ENCODE measurements at regions not wholly inside any gene's neighbourhood (a gene's known extent, or its start where the extent isn't known, plus 50 kb on each side); places are given as distances from the start of the nearest gene placed in this dataset.

- DNase-seq = no peak
These were observed 391.0 kb upstream of the LINC00305 start for GRCh38 chr18:64539847-64540246.

DNA sequence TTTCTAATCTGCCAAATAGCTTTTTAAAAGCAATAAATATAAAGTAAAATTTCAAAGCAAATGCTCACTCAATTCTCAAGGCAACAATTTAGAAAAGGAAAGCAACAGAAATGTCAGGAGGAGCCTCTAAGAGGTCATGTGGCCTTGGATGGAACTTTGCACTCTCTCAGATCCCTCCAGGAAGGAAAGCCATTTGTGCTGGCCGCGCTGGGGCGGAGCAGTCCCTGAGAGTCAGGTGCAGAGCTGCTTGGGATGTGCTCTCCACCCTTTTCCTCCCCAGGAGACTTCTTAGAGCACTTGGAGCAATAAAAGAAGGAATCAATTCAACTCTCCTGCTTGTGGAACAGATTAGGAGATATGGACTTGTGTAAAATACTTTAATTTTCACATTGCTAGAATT, 379.8 kb upstream of the LINC00305 start:
- no peak for DNase-seq

GRCh38 chr18:64519201-64519600, 370.3 kb upstream of the LINC00305 start:
- no peak for DNase-seq

DNA sequence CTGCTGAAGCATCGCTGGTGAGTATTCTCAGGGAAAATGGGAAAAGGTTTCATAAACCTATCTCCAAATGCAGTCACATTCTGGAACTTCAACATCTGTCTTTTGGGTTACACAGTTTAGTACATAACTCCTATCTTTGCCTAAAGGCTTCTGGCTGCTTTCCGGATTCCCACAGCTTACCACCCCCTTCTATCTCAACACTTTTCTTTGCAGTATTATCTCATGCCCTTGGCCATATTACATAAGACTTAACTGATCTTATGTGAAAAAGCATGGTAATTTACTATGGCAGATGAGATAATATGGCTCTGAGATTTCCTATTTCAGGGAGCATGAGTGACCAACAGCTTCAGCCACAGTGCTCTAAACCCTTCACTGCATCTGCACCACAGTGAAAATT, 369.3 kb upstream of the LINC00305 start:
- DNase-seq = no peak

- DNase-seq = peak; percentile 62
These were observed 364.5 kb upstream of the LINC00305 start for GRCh38 chr18:64513401-64513800.

- no peak for DNase-seq
These were observed 341.3 kb upstream of the LINC00305 start for GRCh38 chr18:64490207-64490606.

DNA sequence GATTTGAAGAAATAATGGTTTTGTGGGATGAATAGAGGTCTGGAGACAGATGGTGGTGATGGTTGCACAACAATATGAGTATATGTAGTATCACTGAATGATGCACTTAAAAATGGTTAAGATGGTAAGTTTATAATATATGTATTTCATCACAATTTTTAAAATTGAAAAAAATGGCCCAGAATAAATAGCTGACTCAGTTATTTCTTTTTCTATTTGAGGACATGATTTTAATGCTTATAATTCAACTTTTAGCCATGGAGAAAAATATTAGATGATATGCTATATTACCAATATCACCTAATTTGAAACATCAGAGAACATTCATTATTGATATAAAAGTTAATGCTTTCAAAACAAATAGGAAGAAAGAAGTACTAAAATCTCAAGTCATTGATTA, 339.8 kb upstream of the LINC00305 start:
- DNase-seq = no peak

DNA sequence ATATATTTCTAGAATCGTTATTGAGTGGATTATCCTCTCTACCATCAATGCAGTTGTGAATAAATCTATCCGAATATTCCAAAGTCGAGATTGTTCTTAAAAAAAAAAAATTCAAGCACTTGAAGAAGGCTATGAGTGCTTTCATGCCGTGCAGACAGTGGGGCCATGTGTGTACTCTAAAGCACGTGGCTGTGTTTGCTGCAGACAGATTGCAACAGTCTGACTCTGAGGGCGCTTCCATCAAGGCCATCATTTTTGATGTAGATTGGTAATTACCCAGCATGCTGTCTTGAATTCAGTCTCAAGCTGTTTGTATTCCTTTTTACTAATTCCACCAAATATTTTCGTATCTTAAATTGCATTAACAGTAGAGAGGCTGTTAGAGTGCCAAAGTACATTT, 325.9 kb upstream of the LINC00305 start:
- peak; percentile 12 for DNase-seq

DNA sequence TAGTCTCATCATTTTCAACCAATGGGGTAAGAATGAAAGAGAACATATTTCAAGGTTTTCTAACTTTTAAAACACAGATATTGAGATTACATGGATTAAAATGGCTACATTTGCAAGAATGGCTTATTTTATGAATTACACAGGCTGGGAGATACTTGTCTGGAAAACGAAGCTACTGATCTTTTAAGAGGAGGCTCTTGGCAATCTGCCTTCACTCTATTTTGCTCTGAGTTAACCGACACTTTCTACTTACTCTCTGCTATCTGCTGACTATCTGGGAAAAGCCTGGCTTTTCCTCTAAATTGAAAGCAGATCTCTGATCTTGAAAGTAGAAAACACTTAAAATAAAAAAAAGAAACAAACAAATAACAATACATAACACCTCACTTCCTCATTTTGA, 325.4 kb upstream of the LINC00305 start:
- DNase-seq = no peak

DNA sequence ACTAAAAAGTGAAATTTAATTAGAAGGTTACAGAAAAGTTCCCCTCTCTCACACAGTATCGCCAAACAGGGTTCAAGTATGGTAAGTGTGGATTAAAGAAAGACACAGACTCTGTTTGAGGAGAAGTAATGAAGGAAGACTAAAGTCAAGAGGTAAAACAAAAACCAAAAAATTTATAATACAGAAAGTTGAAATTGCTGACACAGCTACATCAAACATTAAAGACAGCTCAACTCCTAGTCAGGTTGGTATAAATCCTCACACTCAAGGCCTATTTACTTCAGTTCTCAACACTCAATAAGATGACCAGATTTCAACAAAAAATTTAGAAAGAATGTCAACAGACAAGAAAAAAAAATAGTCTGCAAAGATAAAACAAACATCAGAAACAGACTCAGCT, 300.5 kb upstream of the LINC00305 start:
- DNase-seq = no peak

DNA sequence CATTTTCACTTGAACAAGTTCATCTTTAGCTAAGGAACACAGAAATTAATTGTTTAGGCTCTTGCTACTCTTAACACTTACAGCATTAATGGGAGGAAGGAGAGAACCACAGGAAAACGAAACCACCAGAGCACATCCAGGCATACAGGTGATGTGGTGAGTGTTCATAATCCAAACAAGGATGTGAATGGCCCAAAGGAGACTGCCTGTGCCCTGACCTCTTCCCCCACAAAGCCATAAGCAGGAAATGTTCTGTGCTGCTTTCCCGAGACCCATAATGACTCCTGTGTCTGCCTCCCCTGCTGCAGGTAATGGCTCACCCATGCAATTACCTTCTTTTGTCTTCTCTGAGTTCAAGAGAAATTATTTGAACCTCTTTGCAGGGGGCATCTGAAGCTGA, 295.9 kb upstream of the LINC00305 start:
- no peak for DNase-seq

- DNase-seq = no peak
These were observed 289.3 kb upstream of the LINC00305 start for GRCh38 chr18:64438178-64438577.

DNA sequence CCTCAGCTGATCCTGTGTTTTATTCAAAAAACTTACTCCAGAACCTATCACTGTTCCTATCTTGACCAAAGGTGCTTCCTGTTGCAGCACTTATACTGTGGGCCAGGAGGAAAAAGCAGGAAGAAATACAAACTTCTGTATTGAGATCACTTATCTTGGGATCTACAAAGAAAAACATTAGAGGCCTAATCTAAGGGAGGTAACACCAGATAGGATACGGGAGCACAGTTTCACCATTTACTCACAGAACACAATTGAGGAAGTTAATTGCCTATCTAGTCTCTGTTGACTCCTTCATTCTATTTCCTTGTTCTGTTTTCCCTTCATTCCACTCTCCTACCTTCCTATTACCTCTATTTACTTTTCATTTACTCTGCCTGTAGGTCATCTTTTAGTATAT, 287.2 kb upstream of the LINC00305 start:
- no peak for DNase-seq

DNA sequence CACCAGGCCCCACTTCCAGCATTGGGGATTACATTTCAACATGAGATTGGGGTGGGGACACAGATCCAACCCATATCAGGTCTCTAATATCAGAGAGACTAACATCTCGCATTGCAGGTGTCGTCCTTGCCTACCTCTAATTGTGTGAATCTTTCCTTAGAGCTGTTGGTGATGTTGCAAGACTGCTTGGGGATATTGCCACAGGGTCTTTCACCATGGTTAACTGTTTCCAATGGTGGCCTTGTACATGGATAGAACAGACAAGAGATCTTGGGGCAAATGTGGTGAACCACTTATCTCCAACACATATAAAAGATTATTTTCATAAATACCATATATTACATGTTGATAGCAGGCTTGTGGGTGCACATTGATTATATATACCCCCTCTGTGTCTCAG, 270.3 kb upstream of the LINC00305 start:
- DNase-seq = no peak

- DNase-seq = no peak
These were observed 268.1 kb upstream of the LINC00305 start for GRCh38 chr18:64416990-64417389.

- DNase-seq = no peak
These were observed 266.3 kb upstream of the LINC00305 start for GRCh38 chr18:64415218-64415617.

DNA sequence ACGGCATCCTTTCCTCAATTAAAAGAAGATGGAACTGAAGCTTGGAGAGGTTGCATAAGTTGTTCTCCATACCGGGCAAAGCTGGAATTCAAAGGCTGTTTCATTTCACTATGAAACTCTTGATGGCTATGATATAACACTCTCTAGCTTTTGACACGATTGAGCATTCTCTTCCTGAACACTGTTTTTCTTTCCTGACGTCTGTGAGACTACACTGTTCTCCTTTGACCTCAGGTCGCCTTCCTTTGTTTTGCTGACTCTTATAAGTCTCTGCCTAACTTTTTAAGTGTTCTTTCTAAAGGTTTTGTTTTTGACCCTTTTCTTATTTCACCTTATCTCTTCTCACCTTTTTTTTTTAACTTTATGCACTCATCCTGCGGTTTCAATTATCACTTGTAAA, 261.8 kb upstream of the LINC00305 start:
- no peak for DNase-seq

GRCh38 chr18:64409511-64409910, 260.6 kb upstream of the LINC00305 start:
- DNase-seq = no peak

- DNase-seq = no peak
These were observed 258.7 kb upstream of the LINC00305 start for GRCh38 chr18:64407606-64408005.

DNA sequence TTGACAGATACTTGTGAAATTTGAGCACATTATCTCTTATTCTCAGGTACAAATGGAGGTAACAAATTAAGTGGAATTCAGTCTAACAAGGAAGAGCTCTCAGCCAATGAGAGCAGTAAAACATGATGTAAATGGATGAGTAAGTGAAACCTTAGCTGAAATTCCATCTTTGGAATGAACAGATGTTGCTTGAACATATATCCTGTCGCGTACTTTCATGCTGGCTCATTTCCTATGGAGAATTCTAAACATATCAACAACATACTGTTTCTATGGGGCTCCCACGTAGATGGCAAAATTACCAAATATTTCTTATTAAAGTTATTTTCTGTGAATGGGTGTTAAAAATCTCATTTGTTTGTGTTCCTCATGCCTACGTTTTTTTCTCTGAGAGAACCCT, 256.3 kb upstream of the LINC00305 start:
- peak; percentile 77 for DNase-seq

GRCh38 chr18:64403784-64404503, 255.1 kb upstream of the LINC00305 start:
- DNase-seq = no peak

DNA sequence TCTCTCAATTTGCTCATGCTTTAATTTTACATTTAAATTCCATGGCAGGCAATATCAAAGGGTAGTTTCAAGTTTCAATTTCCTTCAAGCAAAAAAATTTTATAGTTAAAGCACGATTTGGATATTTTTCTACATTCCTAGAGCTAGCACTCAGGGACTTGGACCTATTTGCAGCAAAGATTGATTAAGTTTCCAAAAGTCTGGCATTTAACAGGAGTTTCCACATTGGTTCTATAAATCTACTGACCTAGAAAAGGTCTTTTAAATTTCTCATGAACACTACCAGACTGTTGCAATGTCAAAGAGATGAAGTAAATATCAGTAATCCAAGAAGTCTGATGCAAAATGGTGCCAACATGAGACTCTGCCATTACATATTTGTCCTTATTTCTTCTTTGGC, 253.7 kb upstream of the LINC00305 start:
- no peak for DNase-seq

DNA sequence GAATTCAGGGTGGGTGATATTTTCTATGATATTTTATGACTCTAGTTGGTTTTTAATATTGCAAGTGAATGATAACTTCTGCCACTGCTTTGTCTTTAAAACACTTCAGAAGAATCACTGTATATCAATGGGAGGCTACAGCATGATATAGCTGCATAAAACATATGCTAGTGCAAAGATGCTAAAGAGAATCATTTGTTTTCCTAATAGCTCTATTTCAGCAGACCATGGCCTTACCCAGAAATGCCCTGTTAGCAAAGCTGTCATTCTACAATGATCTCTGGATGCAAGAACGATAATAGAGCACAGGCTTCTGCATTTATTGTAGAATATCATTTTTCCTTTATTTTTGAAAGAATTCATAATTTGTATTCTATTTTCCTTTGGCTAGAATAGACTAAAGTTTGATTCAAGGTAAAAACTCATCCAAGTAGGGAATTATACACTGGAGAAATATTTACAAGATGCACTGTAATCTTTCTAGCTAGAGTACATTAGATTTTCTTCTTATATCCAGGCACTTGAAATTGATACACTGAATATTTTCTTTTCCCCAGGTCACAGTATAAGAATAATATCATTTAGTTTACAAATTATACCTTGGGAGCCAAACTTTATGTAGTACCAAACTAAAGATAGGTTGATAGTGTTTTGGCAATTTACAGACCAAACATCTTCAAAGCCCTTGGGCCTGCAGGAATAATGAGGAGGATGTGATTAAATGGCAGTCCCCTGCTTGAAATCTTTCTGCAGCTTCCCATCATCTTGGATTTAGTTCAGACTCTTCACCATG, 252.6 kb upstream of the LINC00305 start:
- no peak for DNase-seq

DNA sequence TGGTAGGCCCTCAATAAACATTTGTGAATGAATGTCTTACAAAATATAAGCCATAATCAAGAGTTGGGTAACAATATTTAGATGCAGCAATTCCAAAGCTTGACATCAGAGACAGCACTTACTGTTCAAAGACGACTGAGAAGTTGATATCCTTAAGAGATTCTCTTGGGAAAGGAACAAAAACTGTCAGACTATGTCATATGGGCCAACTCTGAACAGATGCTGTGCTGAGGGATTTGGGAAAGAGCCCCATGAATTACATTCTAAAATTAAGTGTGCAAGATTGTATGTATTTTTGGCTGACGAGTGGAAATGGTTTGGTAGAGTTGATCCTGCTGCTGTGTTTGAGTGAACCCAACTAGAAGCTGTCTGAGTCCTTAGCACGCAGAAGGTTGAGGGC, 250.7 kb upstream of the LINC00305 start:
- no peak for DNase-seq

DNA sequence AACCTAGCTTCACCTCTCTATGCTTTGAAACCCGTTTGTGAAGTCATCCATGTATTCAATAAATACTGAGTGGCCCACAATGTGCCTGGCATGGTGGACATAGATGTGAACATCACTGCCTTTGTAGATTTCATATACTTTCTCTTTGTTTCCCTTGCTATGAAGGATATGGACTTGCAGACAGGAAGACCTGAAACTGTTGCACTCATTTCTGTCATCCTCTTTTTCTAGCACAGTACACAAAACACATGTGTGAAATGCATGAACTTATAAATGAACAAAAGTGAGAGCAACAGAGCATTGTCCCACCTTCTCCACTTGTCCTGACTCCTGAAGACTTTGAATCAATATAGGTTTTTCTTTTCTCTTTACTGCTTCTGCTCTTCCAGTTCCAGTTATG, 249.4 kb upstream of the LINC00305 start:
- DNase-seq = no peak
